Tibial artery (tissue), 4 donors: ENCODE measurements at regions not wholly inside any gene's neighbourhood (a gene's known extent, or its start where the extent isn't known, plus 50 kb on each side); places are given as distances from the start of the nearest gene placed in this dataset.
"Not testable (repeated sequence)": the region's sequence is repeated elsewhere in the genome, so short reads cannot be mapped to it uniquely, and the experiment has no call there.

Experiments used
- DNase-seq, 2 donors: peaks; one replicate each; pipeline ENCODE4 v3.0.0-alpha.2; 2019
- H3K27ac ChIP-seq, 2 donors: fragments of 200-600 bp; sonication (generic) in 1 of 2; 1 replicate in 1 of 2; 2 replicates in 1 of 2; pipeline ENCODE4 v1.5.1; 2018 to 2019; ENCODE audit warnings: mild to moderate bottlenecking in 1 of 2
- H3K27me3 ChIP-seq, 2 donors: fragments of 200-600 bp; sonication (generic) in 1 of 2; one replicate each; pipeline versions ENCODE4 v1.5.1 to v1.6.0; 2016 to 2019
- H3K36me3 ChIP-seq, 3 donors: fragments of 200-600 bp; sonication (generic) in 2 of 3; one replicate each; pipeline ENCODE4 v1.5.1; 2016 to 2019; ENCODE audit warnings: mild to moderate bottlenecking in 2 of 3
- H3K4me1 ChIP-seq, 4 donors: fragments of 200-600 bp; sonication (generic) in 2 of 4; 1 replicate in 3 of 4; 2 replicates in 1 of 4; pipeline ENCODE4 v1.5.1; 2016 to 2019
- H3K4me3 ChIP-seq, 2 donors: fragments of 200-600 bp; sonication (generic) in 1 of 2; 1 replicate in 1 of 2; 2 replicates in 1 of 2; pipeline ENCODE4 v1.5.1; 2018 to 2019; ENCODE audit warnings: mild to moderate bottlenecking in 2 of 2
- H3K9me3 ChIP-seq, 3 donors: fragments of 200-600 bp; sonication (generic) in 1 of 3; one replicate each; pipeline ENCODE4 v1.5.1; 2016 to 2019
- CTCF ChIP-seq, 2 experiments: fragments of 200-600 bp in 1 of 2; fragments of 450-650 bp in 1 of 2; IDR thresholded peaks; one replicate each; pipeline ENCODE4 v1.5.1; 2017 to 2019; ENCODE audit warnings: antibody characterized with exemption in 2 of 2, mild to moderate bottlenecking in 1 of 2, moderate library complexity in 1 of 2
- intact Hi-C: fragments of 100-400 bp; cut with DNase I; formaldehyde crosslinking; loops from one replicate; pipeline ENCODE4 v1.15.0; 2023; ENCODE audit warnings: low total_unique reads

- Histone ChIP-seq H3K27me3 (no peaks in the 10 kb centered on the region), H3K4me3 (no peak overlapping the region), H3K4me1 (peaks cover 0 to 5% (median 0%) of the 10 kb centered on the region in 4 donors), H3K9me3 (no peaks in the 10 kb centered on the region), H3K27ac (no peak overlapping the region), H3K36me3 (no peaks in the 10 kb centered on the region)
- no peak for TF ChIP-seq CTCF (IDR thresholded peaks at IDR 0.05)
- intact Hi-C loops = no loop called here
- no peak for DNase-seq
These were observed 467.5 kb downstream of the DTWD2 start for GRCh38 chr5:118520771-118521415.

GRCh38 chr5:118519466-118519865 lies 468.9 kb downstream of the DTWD2 start:
- DNase-seq = no peak

GRCh38 chr5:118518720-118519119 lies 469.6 kb downstream of the DTWD2 start:
- no peaks in the 10 kb centered on the region for H3K9me3 ChIP-seq
- no peak overlapping the region for H3K27ac ChIP-seq
- no peaks in the 10 kb centered on the region for H3K36me3 ChIP-seq
- intact Hi-C loops = no loop called here
- H3K4me3 ChIP-seq = no peak overlapping the region
- TF ChIP-seq CTCF (IDR thresholded peaks at IDR 0.05) = no peak
- peaks cover 0 to 5% (median 0%) of the 10 kb centered on the region in 4 donors for H3K4me1 ChIP-seq
- H3K27me3 ChIP-seq = no peaks in the 10 kb centered on the region
- DNase-seq = no peak

More at GRCh38 chr5:118519466-118519865, 468.9 kb downstream of the DTWD2 start:
- intact Hi-C loops = no loop called here
- H3K9me3 ChIP-seq = no peaks in the 10 kb centered on the region
- no peaks in the 10 kb centered on the region for H3K27me3 ChIP-seq
- H3K4me1 ChIP-seq = peaks cover 0 to 5% (median 0%) of the 10 kb centered on the region in 4 donors
- H3K27ac ChIP-seq = no peak overlapping the region
- H3K36me3 ChIP-seq = no peaks in the 10 kb centered on the region
- no peak for TF ChIP-seq CTCF (IDR thresholded peaks at IDR 0.05)
- H3K4me3 ChIP-seq = no peak overlapping the region

- TF ChIP-seq CTCF (IDR thresholded peaks at IDR 0.05) = no peak
- no peak overlapping the region for H3K27ac ChIP-seq
- no peaks in the 10 kb centered on the region for H3K27me3 ChIP-seq
- H3K9me3 ChIP-seq = no peaks in the 10 kb centered on the region
- intact Hi-C loops = no loop called here
- no peak for DNase-seq
- no peaks in the 10 kb centered on the region for H3K36me3 ChIP-seq
- H3K4me3 ChIP-seq = no peak overlapping the region
- H3K4me1 ChIP-seq = no peaks in the 10 kb centered on the region
These were observed 476.5 kb downstream of the DTWD2 start for GRCh38 chr5:118511846-118512245.

GRCh38 chr5:118506217-118506852 lies 482.0 kb downstream of the DTWD2 start:
- Histone ChIP-seq H3K36me3 (no peaks in the 10 kb centered on the region), H3K4me1 (no peaks in the 10 kb centered on the region), H3K27me3 (no peaks in the 10 kb centered on the region), H3K4me3 (no peak overlapping the region), H3K9me3 (peaks cover 0 to 6% (median 0%) of the 10 kb centered on the region in 3 donors), H3K27ac (no peak overlapping the region)
- TF ChIP-seq CTCF (IDR thresholded peaks at IDR 0.05) = no peak
- intact Hi-C loops = no loop called here
- no peak for DNase-seq

- intact Hi-C loops, H3K36me3 ChIP-seq, H3K27me3 ChIP-seq, DNase-seq, H3K27ac ChIP-seq, H3K4me3 ChIP-seq, H3K9me3 ChIP-seq, H3K4me1 ChIP-seq: not testable (repeated sequence)
These were observed 486.1 kb downstream of the DTWD2 start for GRCh38 chr5:118502232-118502631.
